ENCODE measurements at regions not wholly inside any gene's neighbourhood (a gene's known extent, or its start where the extent isn't known, plus 50 kb on each side); places are given as distances from the start of the nearest gene placed in this dataset.

- no peak for TF ChIP-seq GATA1 (IDR thresholded peaks at IDR 0.05; ENCODE audit: low read depth, low read length)
- no peak for TF ChIP-seq POLR2A (IDR thresholded peaks at IDR 0.05; ENCODE audit: low read length)
- DNase-seq, result no peak
These were observed 52.8 kb upstream of the SMIM36 start for GRCh38 chr17:55564081-55564480.

DNA sequence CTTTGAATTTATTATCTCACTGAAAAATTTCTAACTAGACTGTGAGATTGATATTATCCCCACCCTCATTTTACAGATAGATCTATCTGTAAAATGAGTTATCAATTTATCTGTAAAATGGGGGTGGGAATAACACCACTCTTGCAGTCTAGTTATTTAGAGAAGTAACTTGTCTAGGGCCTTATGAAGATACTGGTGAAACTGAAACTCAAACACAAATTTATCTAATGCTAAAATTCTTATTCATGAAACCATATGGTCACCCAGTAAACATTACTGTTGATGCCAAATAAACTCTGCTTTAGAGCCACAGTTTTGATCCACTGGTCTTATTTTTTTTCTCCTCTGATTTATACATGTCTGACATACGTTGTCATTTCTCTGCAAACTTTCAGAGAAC, 52.1 kb upstream of the SMIM36 start:
- TF ChIP-seq GATA1 (IDR thresholded peaks at IDR 0.05; ENCODE audit: low read depth, low read length) (no peak), POLR2A (IDR thresholded peaks at IDR 0.05; ENCODE audit: low read length) (no peak)
- DNase-seq, result no peak

- DNase-seq, result no peak
- TF ChIP-seq GATA1 (IDR thresholded peaks at IDR 0.05; ENCODE audit: low read depth, low read length), result no peak
- TF ChIP-seq POLR2A (IDR thresholded peaks at IDR 0.05; ENCODE audit: low read length), result no peak
These were observed 50.8 kb upstream of the SMIM36 start for GRCh38 chr17:55561973-55562495.

DNA sequence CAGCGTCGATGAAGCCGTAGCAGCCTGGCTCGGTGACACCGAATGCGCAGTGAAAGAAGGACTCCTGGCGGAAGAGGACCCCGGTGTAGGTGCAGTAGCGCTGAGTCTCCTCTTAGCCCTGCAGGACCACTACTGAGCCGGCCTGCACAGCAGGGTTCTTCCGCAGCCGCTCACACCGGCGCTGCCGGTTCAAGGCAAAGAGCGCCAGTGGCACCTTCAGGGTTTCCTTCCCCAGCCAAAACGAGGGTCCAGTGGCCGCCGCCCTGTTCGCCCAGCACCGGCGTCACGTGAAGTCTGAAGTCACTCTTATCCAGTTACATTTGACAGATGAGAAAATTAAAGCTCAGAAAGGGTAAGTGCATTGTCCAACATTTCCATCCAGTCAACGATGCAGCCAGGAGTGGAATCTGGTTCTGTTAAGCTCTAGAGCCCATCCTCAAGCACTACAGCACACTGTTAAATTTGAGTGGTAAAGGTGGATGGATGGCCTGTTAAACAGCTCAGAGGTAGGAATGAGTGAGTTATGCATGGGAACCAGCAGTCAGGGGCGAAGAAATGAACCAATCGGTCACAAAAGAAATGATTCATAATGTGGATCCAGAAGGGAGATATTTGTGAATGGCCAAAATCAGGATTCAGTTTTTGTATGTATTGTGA, 50.2 kb upstream of the SMIM36 start:
- DNase-seq, result no peak
- TF ChIP-seq GATA1 (IDR thresholded peaks at IDR 0.05; ENCODE audit: low read depth, low read length), result no peak
- no peak for TF ChIP-seq POLR2A (IDR thresholded peaks at IDR 0.05; ENCODE audit: low read length)

Measured in erythroblast (primary cell).